ENCODE measurements at regions not wholly inside any gene's neighbourhood (a gene's known extent, or its start where the extent isn't known, plus 50 kb on each side); places are given as distances from the start of the nearest gene placed in this dataset.

GRCh38 chr20:1807394-1807793 is 87.8 kb upstream of the SIRPA start:
- no peak for TF ChIP-seq CTCF (optimal IDR thresholded peaks at IDR 0.05 in 1 of 3, IDR thresholded peaks at IDR 0.05 in 1 of 3, conservative IDR thresholded peaks at IDR 0.05 in 1 of 3; ENCODE audit: extremely low read depth in 1 of 3, insufficient read depth in 2 of 3, low read length in 3 of 3)
- no peak for TF ChIP-seq EZH2 (IDR thresholded peaks at IDR 0.05; ENCODE audit: low read length)
